GM19328 (cell line): ENCODE measurements at regions not wholly inside any gene's neighbourhood (a gene's known extent, or its start where the extent isn't known, plus 50 kb on each side); places are given as distances from the start of the nearest gene placed in this dataset.
A peak's percentile ranks its signal among the peaks of the same experiment; 100 is the strongest.

Experiments used
- ATAC-seq: cut with Tn5 transposase; IDR thresholded peaks from one replicate; pipeline ENCODE4 v1.9.1; 2021; ENCODE audit warnings: mild to moderate bottlenecking, moderate library complexity; ENCODE audit not compliant: unreplicated experiment

DNA sequence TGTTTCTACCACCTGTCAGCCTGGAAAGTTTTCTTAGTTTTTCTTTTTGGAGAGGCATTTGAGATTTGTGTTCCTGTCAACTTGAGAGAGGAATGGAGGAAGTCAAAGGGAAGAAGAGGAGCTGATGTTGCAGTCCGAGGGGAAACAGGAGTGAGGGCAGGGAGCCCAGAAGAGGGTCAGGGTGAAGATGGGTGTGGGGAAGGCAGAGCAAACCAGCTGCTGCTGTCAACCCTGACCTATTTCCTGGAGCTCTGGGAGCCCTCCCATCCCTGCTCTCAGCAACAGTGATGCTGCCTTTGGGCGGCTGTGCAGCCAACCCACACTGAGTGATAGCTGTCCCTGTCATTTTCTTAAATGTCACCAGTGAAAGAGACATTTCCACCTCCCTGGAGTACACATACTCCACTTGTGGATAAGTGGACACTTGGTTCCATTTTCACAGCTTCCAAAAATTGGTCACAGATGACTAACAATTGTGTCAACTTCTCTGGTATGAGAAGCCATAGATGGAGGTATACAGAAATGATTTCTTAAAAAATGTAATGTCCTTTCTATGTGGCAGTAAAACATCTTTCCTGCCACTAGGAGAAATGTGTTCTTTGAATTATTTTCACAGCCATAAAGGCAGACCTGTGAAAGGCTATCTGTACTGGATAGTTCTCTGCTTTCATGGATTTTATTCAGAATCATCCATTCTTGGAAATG is 556.3 kb upstream of the TBL1XR1 start:
- no peak for ATAC-seq

DNA sequence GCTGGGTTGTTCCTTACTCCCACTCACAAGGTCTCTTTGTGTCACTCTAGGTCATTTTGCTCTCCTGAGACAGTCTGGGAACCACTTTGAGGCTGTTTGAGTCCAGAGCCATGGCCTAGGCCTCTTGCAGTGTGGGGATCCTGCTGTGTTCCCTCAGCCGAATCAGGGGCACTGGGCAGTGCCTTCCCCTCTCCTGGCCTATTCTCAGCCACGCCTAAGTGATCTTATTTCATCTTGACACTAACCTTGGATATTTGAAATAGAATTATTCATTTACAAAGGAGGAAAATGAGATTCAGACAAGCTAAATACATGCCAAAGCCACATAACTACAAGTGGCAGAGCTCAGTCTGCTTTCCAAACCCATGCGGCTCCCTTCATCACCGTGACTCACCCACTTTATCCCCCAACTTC is 557.2 kb upstream of the TBL1XR1 start:
- no peak for ATAC-seq

DNA sequence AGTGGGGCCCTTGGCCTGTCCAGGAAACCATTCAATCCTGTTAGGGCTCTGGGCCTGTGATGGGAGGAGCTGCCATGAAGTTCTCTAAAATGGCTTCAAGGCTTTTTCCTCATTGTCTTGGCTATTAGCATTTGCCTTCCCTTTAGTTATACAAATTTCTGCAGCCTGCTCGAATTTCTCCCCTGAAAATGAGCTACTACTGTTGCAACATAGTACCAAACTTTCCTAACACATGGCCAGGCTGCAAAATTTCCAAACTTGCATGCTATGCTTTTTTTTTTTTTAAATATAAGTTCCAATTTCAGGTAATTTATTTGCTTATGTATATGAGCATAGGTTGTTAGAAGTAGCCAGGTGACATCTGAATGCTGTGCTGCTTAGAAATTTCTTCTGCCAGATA is 560.8 kb upstream of the TBL1XR1 start:
- ATAC-seq: no peak

DNA sequence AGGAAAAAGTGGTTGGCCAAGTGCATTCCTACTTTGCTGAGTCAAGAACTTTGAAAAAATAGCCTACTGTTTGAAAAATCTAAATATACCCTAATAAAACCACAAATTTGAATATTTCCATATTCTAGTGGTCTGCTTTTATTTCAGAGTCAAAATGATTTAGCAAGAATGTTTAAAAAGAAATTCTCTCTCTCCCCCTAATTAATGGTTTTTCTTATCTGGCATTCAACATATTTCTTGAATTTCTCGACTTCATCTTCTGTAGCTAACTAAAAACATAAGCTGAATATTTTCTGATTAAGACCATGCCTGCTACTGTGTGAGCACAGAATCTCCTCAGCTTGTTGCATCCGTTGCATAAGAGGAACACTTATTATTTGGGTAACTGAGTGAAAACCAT is 563.5 kb upstream of the TBL1XR1 start:
- no peak for ATAC-seq

DNA sequence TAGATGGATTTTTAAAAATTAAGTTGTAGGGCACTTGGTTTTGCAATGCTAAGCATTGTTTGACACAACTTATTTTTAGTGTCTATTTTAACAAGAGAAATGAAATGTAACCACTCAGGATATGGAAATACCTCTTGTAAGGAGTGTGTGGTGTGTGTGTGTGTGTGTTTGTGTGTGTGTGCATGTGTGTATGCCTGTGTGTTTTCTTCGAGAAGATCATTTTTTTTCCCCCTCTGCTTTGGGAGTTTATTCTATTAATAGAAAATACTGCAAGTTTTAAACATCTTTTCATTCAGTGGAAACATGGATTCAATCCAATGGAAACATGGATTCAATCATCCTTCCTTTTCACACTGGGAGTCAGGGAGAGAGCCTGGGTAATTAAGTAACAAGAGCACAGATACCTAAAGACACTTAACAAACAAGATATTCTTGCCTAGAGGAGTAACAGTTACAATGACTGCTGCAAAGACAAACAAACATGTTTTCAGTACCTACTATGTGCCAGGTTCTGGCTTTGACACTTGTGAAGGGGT is 567.2 kb upstream of the TBL1XR1 start:
- ATAC-seq: no peak

DNA sequence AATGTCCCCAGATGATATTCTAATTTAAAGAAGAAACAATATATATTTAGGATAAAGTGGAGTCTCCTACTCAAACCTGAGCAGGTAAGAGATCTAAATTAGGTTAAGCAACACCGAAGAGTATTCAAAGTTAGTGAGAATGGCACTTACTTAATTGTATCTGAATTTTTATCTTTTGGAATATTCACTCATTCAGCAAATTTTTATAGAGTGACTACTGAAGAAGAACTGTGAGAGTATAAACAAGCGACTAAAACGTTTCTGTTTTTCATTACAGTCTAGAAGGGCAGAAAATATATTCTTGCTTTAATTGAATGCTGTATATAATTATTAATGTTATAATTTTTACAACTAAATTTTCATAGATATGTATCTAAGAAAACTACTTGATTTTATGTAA is 567.7 kb upstream of the TBL1XR1 start:
- ATAC-seq: no peak

DNA sequence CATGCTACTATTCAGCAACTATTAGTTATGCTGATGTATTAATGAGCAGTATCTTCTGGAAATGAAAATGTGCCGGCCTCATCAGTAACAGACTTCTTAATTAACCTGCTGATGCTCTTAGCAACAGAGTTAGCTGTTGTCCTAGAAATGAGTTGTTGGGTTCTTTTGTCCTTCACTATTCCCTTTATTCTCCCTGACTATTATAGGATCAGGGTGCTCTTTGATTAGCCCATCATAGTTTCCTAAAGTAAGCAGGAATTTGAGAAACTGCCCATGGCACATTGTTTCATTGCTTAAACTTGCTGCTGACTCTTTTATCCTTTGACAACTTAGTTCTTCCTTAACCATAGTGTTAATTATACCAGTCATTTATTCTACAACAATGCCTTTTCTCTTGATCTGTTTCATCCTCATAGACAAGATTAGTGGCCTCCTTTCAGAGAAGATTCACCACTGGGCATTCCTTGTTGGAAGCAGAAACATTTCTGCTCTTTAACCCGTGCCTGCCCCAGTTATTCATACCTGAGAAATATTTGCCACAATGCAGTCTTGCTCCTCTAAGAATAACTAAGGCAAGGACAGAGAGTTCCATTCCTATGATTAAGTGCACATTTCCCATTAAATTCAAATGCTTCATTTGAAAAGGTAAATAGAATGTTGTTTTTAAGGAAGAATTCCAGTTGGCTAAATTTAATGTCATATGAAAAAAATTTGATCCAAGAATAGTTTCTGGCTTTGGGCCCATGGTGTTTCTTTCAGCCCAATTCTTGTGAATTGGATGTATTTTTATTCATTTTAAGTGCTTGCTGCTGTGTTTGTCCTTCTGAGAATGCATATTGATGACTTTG is 573.3 kb upstream of the TBL1XR1 start:
- ATAC-seq: no peak

DNA sequence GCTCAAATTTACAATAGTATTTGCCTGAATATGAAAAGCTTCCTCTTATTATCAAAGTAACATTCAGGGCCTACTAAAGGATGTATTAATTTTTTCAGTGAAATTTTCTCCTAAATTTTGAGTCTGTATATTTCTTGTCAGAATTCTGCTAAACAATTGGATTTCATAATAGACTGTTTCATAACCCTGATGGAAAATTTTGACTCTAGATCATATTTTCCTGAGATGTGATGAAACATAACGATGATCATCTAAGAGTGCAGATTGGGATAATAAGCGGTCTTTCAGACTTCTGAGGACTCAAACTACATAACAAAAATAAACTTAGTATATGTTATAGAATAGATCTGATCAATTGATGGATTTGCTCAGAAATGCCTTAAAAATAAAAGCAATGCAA is 574.5 kb upstream of the TBL1XR1 start:
- ATAC-seq: no peak

DNA sequence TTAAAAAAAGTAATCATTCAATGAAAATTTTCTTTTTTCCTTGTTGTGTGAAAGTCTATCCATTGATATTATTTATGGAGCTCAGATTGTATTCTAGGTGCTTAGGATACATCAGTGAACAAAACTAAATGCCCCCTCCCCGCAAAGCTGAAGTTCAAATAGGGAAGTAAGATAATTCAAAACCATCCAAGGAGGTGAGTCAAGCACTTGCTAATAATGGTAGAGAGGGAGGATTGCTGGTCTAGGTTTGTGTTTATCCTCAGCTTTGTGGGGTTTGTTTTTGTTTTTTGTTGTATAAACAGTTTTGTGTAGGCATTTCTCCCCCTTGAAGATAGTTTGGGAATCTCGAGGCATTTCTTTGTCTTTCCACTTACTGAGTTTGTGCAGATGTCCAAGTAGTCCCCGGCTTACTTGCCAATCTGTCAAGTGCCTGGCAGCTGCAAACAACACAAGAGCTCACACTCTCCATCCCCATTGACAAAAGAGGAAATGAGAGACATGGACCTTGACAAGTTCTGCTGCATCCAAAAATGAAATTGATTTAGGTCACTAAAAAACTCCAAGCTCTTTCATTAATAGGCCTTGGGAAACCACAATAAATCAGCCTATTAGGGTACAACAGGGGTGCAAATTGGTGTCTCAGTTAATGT is 575.8 kb upstream of the TBL1XR1 start:
- no peak for ATAC-seq

DNA sequence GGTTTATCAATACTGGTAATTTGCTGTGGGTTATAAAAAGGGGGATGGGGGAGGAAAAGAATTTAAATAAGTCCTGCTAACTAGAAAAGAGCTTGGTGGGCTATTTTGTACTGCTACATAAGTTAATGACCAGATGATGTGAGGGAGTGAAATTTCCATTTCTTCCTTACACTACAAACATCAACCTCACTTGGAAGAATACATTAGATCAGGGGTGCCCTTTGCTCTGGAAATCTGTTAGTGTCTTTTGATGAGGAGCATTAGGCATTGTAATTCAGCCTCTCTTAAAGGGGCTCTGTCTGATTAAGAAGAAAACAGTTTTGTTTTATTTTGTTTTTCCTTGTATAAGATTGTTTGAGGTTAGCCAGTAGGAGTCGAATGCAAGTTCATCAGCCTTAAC is 576.4 kb upstream of the TBL1XR1 start:
- ATAC-seq: no peak

DNA sequence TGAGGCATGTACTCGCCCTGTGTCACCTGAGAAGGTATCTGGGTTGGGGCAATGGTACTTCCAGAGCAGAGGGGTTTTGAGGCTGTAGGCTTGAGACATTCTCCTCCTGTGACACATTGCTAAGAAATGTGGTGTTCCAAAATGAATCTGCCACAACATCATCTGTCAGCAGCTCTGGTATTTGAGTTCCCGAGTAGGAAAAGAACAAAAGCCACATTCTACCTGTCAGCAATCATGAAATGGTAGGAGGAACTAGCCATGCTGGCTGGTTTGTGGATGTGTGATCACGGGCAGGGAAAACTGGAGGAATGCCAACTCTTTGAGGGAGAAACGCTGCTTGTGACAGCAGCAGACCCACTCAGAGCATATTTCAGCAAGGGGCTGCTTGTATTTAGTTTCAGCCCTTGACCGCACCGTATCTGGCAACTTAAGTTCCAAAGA is 579.4 kb upstream of the TBL1XR1 start:
- ATAC-seq: no peak

DNA sequence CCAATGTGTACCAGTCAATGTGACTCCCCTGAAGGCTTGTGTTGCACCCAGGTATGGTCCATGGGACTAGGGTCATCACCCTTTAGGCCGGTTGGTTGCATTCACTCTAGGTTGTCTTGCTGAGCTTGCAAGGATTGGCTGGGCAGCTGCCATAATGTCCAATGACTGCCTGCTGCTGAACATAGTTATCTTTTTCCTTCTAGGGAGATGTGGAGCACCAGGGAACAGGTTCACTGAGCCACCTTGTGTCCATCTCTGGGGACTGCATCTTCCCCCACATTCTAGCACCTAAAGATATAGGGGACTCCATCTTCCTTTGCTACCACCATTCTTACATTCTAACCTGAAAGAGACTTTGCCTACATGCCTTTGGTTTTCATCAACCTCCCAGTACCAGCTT is 580.4 kb upstream of the TBL1XR1 start:
- ATAC-seq: peak; percentile 88

DNA sequence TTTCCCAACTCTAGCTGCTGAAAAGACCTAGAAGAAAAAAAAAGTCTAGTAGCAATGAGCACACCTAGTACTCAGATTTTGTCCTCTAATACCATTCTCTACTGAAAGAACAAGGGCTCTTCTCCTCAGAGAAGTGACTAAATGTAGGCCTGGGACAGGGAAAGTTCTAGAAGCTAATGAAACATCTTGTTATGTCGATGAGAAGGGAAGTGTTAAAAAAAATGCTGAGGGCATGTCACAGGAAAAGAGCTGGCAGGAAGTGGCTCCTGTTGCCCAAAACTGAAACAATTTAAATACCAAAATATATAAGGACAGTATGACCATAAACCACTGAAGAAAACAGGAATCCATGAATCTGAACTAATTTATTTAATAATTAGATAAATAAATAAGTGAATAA is 581.4 kb upstream of the TBL1XR1 start:
- ATAC-seq: no peak

DNA sequence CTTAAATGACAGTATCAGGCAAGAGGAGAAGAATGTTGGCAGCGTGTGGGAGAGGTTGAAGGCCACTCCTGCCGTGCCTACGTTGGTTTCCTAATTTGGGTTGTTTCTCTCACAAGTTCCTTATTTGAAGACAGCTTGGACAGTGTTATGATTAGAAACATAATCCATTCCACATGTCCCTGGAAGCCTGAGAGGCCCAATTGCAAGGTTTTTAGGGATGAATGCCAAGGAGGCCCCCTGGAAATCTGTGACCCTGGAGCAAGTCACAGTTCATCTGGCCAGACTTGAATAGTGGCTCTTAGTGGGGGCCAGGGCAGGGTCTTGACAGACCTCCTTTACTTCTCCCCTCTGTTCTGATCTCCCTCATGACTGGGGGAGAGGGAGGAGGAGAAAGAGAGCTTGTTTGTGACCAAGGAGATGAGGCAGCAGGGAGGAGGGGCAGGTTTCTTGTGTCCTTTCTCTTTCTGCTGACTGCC is 584.4 kb upstream of the TBL1XR1 start:
- no peak for ATAC-seq

DNA sequence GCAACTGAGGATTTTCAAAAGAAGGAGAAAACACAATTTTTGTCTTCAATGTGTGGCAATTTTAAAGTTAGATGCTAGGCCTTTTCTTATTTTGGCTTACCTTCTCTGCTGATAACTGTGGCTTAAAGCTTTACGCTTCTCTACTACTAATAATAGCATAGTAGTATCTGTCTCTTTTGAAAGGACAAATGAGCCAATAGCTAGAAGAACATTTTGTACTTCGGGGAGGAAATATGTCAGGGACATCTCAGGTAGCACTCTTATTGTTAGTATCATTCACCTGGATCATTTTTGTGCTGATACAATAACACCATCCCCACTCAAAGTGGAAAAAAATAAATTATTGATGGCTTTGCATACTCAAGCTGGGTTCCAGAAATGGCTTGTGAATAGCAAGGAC is 586.1 kb upstream of the TBL1XR1 start:
- ATAC-seq: no peak

DNA sequence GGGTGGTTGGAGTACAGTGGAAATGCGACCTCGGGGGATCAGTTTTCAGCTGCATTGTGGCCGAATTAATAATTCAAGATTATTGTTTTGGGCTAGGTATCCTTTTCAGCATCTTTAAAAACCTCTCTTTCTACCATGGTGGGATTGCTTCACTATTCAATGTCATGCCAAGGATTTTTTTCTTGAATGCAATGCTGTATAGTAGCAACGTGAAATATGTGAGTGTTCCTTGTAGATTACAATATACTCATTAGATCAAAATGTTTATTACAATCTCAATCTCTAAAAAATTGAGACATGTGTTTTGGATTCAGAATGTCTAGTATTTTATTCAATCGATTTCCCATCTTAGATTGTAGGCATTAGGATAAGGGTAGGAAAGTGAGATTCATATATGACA is 586.5 kb upstream of the TBL1XR1 start:
- no peak for ATAC-seq

DNA sequence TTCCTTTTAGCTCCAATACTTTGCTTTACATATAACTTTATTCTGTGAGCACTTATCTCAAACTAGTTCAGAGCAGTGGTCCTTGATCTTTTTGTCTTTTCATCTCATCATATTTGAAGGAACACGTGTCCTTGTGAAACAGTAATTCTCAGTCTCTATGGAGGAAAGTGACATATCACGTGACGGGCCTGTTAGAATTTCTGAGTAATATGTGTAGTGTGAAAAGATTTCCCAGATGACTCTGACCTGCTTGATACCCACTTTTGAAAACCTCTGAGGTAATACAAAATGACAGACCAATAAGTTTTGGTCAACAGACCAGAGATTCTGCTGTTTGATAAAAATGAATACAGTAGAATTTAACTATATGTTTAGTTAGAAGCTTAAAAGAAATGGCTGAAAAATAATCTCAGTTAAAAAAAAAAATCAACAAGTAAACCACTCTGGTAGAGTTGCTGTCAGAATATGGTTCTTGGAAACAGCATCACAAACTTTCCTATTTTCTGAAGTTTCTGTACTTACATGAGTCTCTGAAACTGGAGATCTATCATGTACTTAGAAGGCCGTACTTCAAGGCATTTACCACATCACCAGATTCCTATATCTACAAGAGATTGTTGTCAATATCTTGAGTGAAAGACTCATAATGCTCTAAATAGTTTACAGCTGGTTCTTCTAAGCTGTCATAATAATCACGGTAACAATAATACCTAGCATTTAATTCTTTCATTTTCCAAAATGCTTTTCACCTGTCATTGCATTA is 590.2 kb upstream of the TBL1XR1 start:
- no peak for ATAC-seq

DNA sequence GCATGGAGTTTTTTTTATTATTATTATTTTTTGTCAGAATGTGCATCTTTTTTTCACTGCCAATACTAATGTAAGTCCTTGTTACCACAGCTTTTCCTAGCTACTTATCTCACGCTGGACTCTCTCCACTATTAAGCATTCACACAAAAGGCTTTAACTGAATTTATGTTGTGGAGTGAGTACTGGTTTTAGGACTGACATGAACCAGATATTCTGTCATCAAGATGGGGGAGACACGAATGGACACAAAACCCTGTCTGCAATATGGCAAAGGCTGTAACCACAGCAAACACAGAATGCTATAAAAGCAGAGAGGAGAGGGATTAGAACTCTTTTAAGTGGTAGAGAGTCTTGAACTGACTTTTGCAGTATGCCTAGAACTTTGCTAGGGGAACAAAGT is 592.2 kb upstream of the TBL1XR1 start:
- ATAC-seq: no peak

DNA sequence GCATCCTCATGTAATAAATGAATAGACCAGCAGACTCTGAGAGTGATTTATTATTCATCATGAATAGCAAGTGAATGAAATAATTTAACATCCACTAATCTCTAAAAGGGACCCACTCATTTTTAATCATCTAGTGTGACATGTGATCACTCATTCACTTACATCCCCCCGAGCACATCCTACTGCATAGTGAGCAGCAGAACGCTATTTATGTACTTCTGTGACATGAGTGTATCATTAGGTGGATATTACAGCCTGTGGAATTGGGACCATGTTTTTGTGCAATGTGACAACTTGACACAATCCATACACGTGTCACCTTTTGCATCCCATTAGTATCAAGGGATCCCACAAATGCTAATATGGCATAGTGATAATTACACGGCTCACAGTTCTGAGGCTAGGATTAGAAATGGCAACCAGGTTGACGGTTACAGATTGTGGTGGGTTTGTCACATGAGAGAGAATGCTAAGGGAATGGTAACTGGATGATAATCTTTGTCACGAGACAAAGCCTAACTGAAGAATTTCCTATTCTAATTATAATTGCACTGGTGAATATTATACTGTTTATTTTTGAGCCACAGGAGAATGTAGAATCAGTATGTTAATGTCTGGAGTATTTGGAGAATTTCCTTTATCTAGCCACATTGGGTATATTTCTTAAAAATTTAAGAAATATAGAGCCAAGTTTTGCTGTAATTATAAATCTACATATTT is 595.2 kb upstream of the TBL1XR1 start:
- ATAC-seq: no peak

DNA sequence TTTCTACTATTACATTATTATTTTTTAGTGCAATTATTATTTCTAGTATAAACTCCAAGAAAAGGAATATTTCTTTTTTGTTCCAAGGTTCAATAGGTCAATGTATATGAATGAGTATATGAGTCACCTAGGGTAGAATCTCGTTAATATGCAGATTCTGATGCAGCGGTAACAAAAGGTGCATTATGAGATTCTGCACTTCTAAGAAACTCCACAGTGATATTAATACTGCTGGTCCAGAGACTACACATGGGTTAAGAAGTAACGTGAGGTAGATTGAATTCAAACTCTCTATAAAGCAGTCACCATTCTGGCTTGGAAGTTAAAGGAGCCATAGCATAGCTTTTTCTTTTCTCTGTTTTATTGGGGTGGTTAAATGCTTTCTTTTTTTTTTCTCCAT is 596.2 kb upstream of the TBL1XR1 start:
- ATAC-seq: no peak
